Type B pancreatic cell (in vitro differentiated cells): ENCODE measurements at regions not wholly inside any gene's neighbourhood (a gene's known extent, or its start where the extent isn't known, plus 50 kb on each side); places are given as distances from the start of the nearest gene placed in this dataset.
"Not testable (repeated sequence)": the region's sequence is repeated elsewhere in the genome, so short reads cannot be mapped to it uniquely, and the experiment has no call there.

Experiments used
- DNase-seq: peaks from one replicate; pipeline ENCODE4 v3.0.0; 2021; ENCODE audit warnings: mixed read lengths; ENCODE audit not compliant: unreplicated experiment; ENCODE audit errors: extremely low spot score
- H3K27ac Mint-ChIP-seq: 2 replicates; pipeline ENCODE4 v1.8.0; 2021; ENCODE audit warnings: mild to moderate bottlenecking, mixed read lengths
- H3K27me3 Mint-ChIP-seq: 2 replicates; pipeline ENCODE4 v1.8.0; 2021; ENCODE audit warnings: mixed read lengths
- H3K36me3 Mint-ChIP-seq: 2 replicates; pipeline ENCODE4 v1.8.0; 2021; ENCODE audit warnings: mixed read lengths
- H3K4me1 Mint-ChIP-seq: one replicate; pipeline ENCODE4 v1.8.0; 2021; ENCODE audit warnings: mixed read lengths; ENCODE audit not compliant: unreplicated experiment
- H3K4me3 Mint-ChIP-seq: 2 replicates; pipeline ENCODE4 v1.8.0; 2021; ENCODE audit warnings: mild to moderate bottlenecking, mixed read lengths
- H3K9me3 Mint-ChIP-seq: 2 replicates; pipeline ENCODE4 v1.8.0; 2021; ENCODE audit warnings: mixed read lengths
- CTCF ChIP-seq: fragments of 200-600 bp; sonication (generic); conservative IDR thresholded peaks from 2 replicates; pipeline ENCODE4 v1.5.0; 2021; ENCODE audit warnings: antibody characterized with exemption, mild to moderate bottlenecking

GRCh38 chr6:121694389-121694788, 258.9 kb downstream of the GJA1 start:
- Mint-ChIP-seq H3K4me1 (peaks cover 10% of the 10 kb centered on the region), H3K27ac (no peak overlapping the region), H3K9me3 (no peaks in the 10 kb centered on the region), H3K4me3 (no peak overlapping the region), H3K27me3 (no peaks in the 10 kb centered on the region), H3K36me3 (no peaks in the 10 kb centered on the region)
- DNase-seq, result no peak
- no peak for TF ChIP-seq CTCF

- Mint-ChIP-seq H3K9me3 (no peaks in the 10 kb centered on the region), H3K4me1 (peaks cover 10% of the 10 kb centered on the region), H3K27ac (no peak overlapping the region), H3K4me3 (no peak overlapping the region), H3K27me3 (no peaks in the 10 kb centered on the region), H3K36me3 (no peaks in the 10 kb centered on the region)
- TF ChIP-seq CTCF, result no peak
- DNase-seq, result no peak
Measured at GRCh38 chr6:121694801-121695251, 259.4 kb downstream of the GJA1 start.

- no peak overlapping the region for H3K4me3 Mint-ChIP-seq
- H3K27me3 Mint-ChIP-seq, result no peaks in the 10 kb centered on the region
- H3K36me3 Mint-ChIP-seq, result no peaks in the 10 kb centered on the region
- H3K9me3 Mint-ChIP-seq, result no peaks in the 10 kb centered on the region
- H3K27ac Mint-ChIP-seq, result no peak overlapping the region
- no peak for DNase-seq
- TF ChIP-seq CTCF, result no peak
- H3K4me1 Mint-ChIP-seq, result peaks cover 10% of the 10 kb centered on the region
Measured at GRCh38 chr6:121695329-121695728, 259.9 kb downstream of the GJA1 start.

GRCh38 chr6:121697921-121698320, 262.5 kb downstream of the GJA1 start:
- TF ChIP-seq CTCF, result no peak
- H3K4me1 Mint-ChIP-seq, result no peaks in the 10 kb centered on the region
- no peaks in the 10 kb centered on the region for H3K27me3 Mint-ChIP-seq
- no peak for DNase-seq
- H3K4me3 Mint-ChIP-seq, result no peak overlapping the region
- H3K36me3 Mint-ChIP-seq, result no peaks in the 10 kb centered on the region
- no peaks in the 10 kb centered on the region for H3K9me3 Mint-ChIP-seq
- no peak overlapping the region for H3K27ac Mint-ChIP-seq

GRCh38 chr6:121698617-121699016, 263.2 kb downstream of the GJA1 start:
- TF ChIP-seq CTCF, result no peak
- Mint-ChIP-seq H3K9me3 (no peaks in the 10 kb centered on the region), H3K27ac (no peak overlapping the region), H3K36me3 (no peaks in the 10 kb centered on the region), H3K27me3 (no peaks in the 10 kb centered on the region), H3K4me1 (no peaks in the 10 kb centered on the region), H3K4me3 (no peak overlapping the region)
- DNase-seq, result no peak

GRCh38 chr6:121703129-121703528, 267.7 kb downstream of the GJA1 start:
- not testable (repeated sequence) for H3K36me3 Mint-ChIP-seq, H3K27me3 Mint-ChIP-seq, H3K4me1 Mint-ChIP-seq, H3K4me3 Mint-ChIP-seq, DNase-seq, H3K27ac Mint-ChIP-seq, H3K9me3 Mint-ChIP-seq
